ENCODE measurements at regions not wholly inside any gene's neighbourhood (a gene's known extent, or its start where the extent isn't known, plus 50 kb on each side); places are given as distances from the start of the nearest gene placed in this dataset.

- Mint-ChIP-seq H3K9me3 (no peaks in the 10 kb centered on the region), H3K4me1 (no peaks in the 10 kb centered on the region), H3K36me3 (ENCODE audit: insufficient read depth in 1 of 3, low read depth in 3 of 3) (no peaks in the 10 kb centered on the region; a peak in 1 of 7 replicates), H3K4me3 (no peak overlapping the region), H3K27ac (no peak overlapping the region), H3K27me3 (ENCODE audit: low read depth) (no peaks in the 10 kb centered on the region)
- H2BK120ac ChIP-seq (ENCODE audit: low read depth, low read length, poor library complexity, severe bottlenecking) = no peak overlapping the region
- no peak overlapping the region for H2AFZ ChIP-seq (ENCODE audit: low read length)
- H2BK12ac ChIP-seq (ENCODE audit: insufficient read length, low read depth, low read length) = no peak overlapping the region
- no peaks in the 10 kb centered on the region for H3K79me1 ChIP-seq (ENCODE audit: insufficient read depth, low read depth, low read length, poor library complexity, severe bottlenecking)
- no peak overlapping the region for H3K14ac ChIP-seq (ENCODE audit: insufficient read depth, low read length)
- H2AK5ac ChIP-seq (ENCODE audit: insufficient read length, low read length) = no peak overlapping the region
- H3K79me2 ChIP-seq (ENCODE audit: insufficient read depth, low read length) = no peaks in the 10 kb centered on the region
- H3K4me1 ChIP-seq (ENCODE audit: insufficient read depth, low read length) = no peaks in the 10 kb centered on the region
- no peak overlapping the region for H3K4ac ChIP-seq (ENCODE audit: low read depth, low read length)
- H3K9ac ChIP-seq (ENCODE audit: extremely low read depth, insufficient read length, low read length) = no peak overlapping the region
- H4K91ac ChIP-seq (ENCODE audit: insufficient read length, low read depth, low read length) = no peak overlapping the region
- no peak overlapping the region for H2BK5ac ChIP-seq (ENCODE audit: insufficient read length, low read length)
- H3K27me3 ChIP-seq (ENCODE audit: insufficient read depth, low read length) = no peaks in the 10 kb centered on the region
- H4K20me1 ChIP-seq (ENCODE audit: control insufficient read depth, insufficient read depth, insufficient read length) = no peaks in the 10 kb centered on the region
- H3K4me2 ChIP-seq (ENCODE audit: insufficient read depth, insufficient read length, low read length) = no peak overlapping the region
- TF ChIP-seq, protein P1, sequence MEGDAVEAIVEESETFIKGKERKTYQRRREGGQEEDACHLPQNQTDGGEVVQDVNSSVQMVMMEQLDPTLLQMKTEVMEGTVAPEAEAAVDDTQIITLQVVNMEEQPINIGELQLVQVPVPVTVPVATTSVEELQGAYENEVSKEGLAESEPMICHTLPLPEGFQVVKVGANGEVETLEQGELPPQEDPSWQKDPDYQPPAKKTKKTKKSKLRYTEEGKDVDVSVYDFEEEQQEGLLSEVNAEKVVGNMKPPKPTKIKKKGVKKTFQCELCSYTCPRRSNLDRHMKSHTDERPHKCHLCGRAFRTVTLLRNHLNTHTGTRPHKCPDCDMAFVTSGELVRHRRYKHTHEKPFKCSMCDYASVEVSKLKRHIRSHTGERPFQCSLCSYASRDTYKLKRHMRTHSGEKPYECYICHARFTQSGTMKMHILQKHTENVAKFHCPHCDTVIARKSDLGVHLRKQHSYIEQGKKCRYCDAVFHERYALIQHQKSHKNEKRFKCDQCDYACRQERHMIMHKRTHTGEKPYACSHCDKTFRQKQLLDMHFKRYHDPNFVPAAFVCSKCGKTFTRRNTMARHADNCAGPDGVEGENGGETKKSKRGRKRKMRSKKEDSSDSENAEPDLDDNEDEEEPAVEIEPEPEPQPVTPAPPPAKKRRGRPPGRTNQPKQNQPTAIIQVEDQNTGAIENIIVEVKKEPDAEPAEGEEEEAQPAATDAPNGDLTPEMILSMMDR (conservative IDR thresholded peaks at IDR 0.05) = no peak
- no peak overlapping the region for H3T11ph ChIP-seq (ENCODE audit: low read length)
- H4K8ac ChIP-seq (replicated peaks; ENCODE audit: insufficient read length, low read depth, low read length) = no peak overlapping the region
- no CpG with 5 or more reads among the region's 4 CpGs for WGBS (ENCODE audit: extremely low coverage, insufficient read length, low lambda C conversion rate)
- H4K5ac ChIP-seq (ENCODE audit: insufficient read length, low read depth, low read length) = no peak overlapping the region
- no peak for DNase-seq
- no peaks in the 10 kb centered on the region for H3K23me2 ChIP-seq (ENCODE audit: insufficient read length, low read depth, low read length, poor library complexity, severe bottlenecking)
- no peak overlapping the region for H3K27ac ChIP-seq (ENCODE audit: insufficient read length, low read depth, low read length)
- H2BK20ac ChIP-seq (ENCODE audit: low read depth, low read length, poor library complexity, severe bottlenecking) = no peak overlapping the region
- no peak overlapping the region for H3K23ac ChIP-seq (ENCODE audit: insufficient read length, low read depth, low read length)
- no peaks in the 10 kb centered on the region for H3K9me3 ChIP-seq (ENCODE audit: control insufficient read depth, low read depth, low read length)
- no peak overlapping the region for H3K18ac ChIP-seq (ENCODE audit: insufficient read length, low read depth, low read length)
- H3K56ac ChIP-seq (ENCODE audit: insufficient read length, low read depth, low read length) = no peak overlapping the region
- H2BK15ac ChIP-seq (ENCODE audit: low read depth, low read length) = no peak overlapping the region
Measured at GRCh38 chr7:19249281-19249680, 104.1 kb upstream of the FERD3L start.
